ENCODE measurements at regions not wholly inside any gene's neighbourhood (a gene's known extent, or its start where the extent isn't known, plus 50 kb on each side); places are given as distances from the start of the nearest gene placed in this dataset.

DNA sequence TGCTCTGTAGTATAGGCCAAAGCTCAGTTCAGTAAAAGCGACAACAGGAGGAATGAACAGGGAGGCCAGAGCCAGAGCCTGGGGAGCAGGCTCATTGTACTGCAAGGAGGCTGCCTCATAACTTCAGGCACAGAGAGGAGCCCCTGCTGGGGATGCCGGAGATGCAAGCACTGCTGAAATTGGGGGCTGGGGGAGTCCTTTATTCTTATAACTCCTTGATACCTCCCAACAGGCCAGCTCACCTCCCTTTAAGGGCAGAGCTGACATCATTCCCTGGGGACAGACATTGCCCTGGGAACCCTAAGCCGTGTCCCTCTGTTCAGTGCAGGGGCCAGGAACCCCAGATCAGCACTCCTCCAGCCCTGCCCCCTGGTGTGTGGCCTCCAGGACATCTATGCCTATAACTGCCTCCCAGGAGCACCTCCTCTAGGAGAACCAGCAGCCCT, 83.8 kb upstream of the MRPS22 start:
- Histone ChIP-seq H3K36me3 (no peaks in the 10 kb centered on the region), H3K4me1 (no peaks in the 10 kb centered on the region), H3K4me3 (no peak overlapping the region), H3K27me3 (no peaks in the 10 kb centered on the region), H3K27ac (no peak overlapping the region), H3K9me3 (no peaks in the 10 kb centered on the region)
- TF ChIP-seq, protein P1, sequence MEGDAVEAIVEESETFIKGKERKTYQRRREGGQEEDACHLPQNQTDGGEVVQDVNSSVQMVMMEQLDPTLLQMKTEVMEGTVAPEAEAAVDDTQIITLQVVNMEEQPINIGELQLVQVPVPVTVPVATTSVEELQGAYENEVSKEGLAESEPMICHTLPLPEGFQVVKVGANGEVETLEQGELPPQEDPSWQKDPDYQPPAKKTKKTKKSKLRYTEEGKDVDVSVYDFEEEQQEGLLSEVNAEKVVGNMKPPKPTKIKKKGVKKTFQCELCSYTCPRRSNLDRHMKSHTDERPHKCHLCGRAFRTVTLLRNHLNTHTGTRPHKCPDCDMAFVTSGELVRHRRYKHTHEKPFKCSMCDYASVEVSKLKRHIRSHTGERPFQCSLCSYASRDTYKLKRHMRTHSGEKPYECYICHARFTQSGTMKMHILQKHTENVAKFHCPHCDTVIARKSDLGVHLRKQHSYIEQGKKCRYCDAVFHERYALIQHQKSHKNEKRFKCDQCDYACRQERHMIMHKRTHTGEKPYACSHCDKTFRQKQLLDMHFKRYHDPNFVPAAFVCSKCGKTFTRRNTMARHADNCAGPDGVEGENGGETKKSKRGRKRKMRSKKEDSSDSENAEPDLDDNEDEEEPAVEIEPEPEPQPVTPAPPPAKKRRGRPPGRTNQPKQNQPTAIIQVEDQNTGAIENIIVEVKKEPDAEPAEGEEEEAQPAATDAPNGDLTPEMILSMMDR (IDR thresholded peaks at IDR 0.05) = no peak
- DNase-seq (ENCODE audit: low spot score) = peak; percentile 50

DNA sequence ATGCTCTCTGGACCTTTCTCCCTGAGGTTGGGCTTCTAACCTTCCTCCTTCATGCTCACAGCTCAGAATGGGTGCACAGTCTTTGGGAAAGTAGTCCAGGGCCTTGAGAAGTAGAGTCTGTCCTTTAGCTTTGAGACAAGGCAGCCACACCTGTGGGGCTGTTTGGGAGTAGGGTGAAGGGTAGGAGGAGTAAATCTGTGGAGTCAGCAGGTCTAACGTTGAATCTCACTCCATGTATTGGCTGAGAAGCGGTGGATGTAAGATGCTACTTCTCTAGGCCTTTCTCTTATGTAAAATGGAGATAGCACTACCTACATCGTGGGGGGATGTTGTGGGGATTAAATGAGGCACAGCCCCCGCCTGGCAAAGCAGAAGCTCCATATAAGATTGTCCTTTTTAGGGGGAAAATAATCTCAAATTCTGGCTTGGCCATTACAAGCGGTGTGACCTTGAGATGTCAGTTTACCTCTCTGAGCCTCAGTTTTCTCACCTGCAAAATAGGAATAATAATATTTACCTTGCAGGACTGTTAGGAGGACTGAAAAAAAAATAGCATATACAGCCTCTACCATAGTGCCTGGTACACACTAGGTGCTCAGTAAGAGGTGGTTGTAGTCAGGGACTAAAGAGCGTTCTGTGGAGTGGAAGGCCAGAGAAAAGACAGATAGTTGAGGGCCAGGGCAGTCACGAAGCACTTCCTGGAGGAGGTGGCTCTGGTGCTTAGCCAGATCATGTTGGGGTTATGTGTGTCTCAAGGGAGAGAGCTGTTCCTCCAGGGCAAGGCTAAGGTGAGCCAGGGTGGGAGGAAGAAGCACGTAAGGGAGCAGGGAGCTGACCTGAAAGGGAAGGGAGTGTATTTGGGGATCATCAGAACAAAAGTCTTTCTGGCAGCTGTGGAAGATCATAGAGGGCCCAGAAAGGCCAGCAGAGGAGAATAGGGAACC, 82.8 kb upstream of the MRPS22 start:
- TF ChIP-seq, protein P1 (IDR thresholded peaks at IDR 0.05) = no peak
- no peaks in the 10 kb centered on the region for H3K4me1 ChIP-seq
- no peaks in the 10 kb centered on the region for H3K9me3 ChIP-seq
- no peak overlapping the region for H3K4me3 ChIP-seq
- no peaks in the 10 kb centered on the region for H3K36me3 ChIP-seq
- no peaks in the 10 kb centered on the region for H3K27me3 ChIP-seq
- no peak overlapping the region for H3K27ac ChIP-seq
- DNase-seq (ENCODE audit: low spot score) = peak; percentile 13

DNA sequence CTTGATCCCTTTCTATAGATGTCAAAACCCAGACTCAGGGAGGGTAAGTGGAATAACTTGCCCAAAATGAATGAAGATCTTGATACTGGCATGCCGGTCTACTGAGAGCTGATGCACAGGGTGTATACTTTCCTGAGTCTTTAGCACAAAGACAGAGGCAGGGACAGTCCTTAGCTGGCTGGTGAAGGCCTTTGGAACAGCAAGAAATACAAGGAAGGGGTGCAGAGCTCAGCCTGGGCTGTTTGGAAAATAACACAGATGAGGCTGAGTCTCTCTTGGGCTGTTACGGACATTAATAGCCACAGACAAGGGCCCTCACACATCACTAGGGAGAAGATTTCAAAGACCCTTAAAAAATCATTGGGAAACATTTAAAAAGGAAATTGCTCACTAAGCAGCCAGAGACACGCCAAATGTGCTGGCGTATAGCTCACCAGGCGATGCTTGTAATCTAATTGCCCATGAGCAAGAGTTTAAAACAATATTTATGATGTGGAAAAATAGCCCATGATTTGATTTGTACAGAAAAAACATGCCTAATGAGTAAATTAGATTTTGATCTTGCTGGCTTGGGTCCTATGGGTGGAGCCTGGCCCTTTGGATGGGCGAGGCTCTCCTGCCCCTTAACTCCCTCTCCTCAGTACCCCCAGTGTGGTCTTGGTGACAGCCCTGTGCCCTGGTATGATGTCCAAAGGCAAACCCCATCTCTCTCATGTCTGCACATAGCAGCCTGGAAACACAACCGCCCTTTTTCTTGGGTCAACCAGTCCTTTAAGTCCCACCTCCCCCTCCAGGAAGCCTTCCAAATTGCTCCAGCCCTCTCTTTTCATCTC, 81.8 kb upstream of the MRPS22 start:
- Histone ChIP-seq H3K9me3 (no peaks in the 10 kb centered on the region), H3K27ac (no peak overlapping the region), H3K36me3 (no peaks in the 10 kb centered on the region), H3K4me1 (no peaks in the 10 kb centered on the region), H3K4me3 (no peak overlapping the region), H3K27me3 (no peaks in the 10 kb centered on the region)
- peak; percentile 36 for DNase-seq (ENCODE audit: low spot score)
- TF ChIP-seq, protein P1 (IDR thresholded peaks at IDR 0.05) = no peak

DNA sequence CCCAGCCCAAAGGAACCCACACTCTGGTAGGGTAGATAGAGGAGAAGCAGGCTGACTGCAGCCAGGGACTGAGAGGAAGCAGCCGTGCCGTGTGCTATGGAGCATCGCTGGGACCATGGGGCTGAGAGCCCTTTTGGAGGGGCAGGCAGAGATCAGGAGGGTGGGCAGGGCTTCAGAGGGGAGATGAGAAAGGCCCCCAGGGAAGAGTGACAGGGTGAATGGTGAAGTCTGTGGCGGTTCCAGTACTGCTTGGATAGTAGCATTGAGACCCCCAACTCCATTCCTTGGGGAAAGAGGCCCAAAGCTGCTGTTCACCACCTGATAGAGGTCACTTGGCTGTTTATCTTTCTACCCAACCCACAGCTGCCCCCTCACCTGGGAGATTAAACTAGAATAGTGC, 80.0 kb upstream of the MRPS22 start:
- H3K9me3 ChIP-seq = no peaks in the 10 kb centered on the region
- H3K4me3 ChIP-seq = no peak overlapping the region
- no peaks in the 10 kb centered on the region for H3K36me3 ChIP-seq
- no peaks in the 10 kb centered on the region for H3K27me3 ChIP-seq
- H3K4me1 ChIP-seq = no peaks in the 10 kb centered on the region
- TF ChIP-seq, protein P1 (IDR thresholded peaks at IDR 0.05) = no peak
- DNase-seq (ENCODE audit: low spot score) = no peak
- no peak overlapping the region for H3K27ac ChIP-seq

DNA sequence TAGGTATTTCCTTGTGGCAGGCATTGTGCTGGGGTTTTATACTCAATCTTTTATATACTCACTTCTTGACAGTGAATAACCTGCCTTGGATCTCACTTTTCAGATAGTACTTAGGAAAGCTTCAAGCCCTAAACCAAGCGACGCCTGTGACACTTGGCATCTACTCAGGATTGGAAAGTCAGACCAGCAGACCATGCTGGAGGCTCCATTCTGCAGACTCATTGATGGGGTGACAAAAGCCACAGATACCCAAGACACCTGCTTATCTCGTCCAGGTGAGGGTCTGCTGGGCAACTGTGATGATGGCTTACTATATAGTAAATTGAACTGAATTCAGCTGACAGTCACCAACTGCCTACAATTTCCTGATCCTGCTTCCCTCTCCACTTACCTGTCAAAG, 79.4 kb upstream of the MRPS22 start:
- no peaks in the 10 kb centered on the region for H3K36me3 ChIP-seq
- TF ChIP-seq, protein P1 (IDR thresholded peaks at IDR 0.05) = no peak
- no peaks in the 10 kb centered on the region for H3K4me1 ChIP-seq
- H3K27ac ChIP-seq = no peak overlapping the region
- H3K4me3 ChIP-seq = no peak overlapping the region
- no peaks in the 10 kb centered on the region for H3K9me3 ChIP-seq
- DNase-seq (ENCODE audit: low spot score) = peak; percentile 26
- no peaks in the 10 kb centered on the region for H3K27me3 ChIP-seq
